ENCODE measurements at regions not wholly inside any gene's neighbourhood (a gene's known extent, or its start where the extent isn't known, plus 50 kb on each side); places are given as distances from the start of the nearest gene placed in this dataset.

DNA sequence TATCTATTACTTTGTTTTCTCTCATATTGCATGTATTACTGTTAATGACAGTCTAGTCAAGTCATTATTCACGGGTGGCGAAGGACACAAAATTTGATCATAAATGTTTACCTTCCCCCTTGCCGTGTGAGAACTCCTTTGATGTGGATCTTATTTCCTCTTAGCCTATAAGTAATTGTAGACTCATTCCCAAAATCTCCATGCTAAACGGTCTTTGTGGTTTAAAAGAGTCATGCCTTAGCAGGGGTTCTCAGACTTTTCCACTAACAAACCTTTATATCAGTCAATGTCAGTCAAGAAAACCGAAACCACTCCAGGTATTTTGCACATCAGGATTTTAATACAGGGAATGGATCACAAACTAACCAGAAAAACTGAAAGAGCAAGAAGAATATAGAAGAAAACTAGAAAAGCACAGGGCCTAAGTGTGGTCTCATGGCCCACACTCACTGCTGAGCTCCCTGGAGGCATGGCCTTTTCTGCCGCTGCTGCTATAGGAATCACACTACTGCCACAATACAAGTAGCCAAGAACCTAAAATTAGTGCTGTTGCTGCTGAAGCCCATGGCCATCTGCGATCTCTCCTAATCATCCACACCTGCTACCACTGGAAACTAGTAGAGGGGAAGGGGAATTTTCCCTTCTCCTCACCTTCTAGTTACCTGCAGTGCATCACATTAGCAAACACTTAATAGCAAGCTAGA, 186.0 kb upstream of the POU3F2 start:
- H3K27me3 Mint-ChIP-seq: no peaks in the 10 kb centered on the region
- no peak overlapping the region for H3K27ac Mint-ChIP-seq
- H3K4me1 Mint-ChIP-seq: no peaks in the 10 kb centered on the region
- no peak for DNase-seq
- H3K4me3 Mint-ChIP-seq: no peak overlapping the region
- H3K9me3 Mint-ChIP-seq: no peaks in the 10 kb centered on the region
- no peaks in the 10 kb centered on the region for H3K36me3 Mint-ChIP-seq (ENCODE audit: low read depth)
- intact Hi-C loops (cut with micrococcal nuclease): no loop called here

GRCh38 chr6:98650941-98651340, 183.4 kb upstream of the POU3F2 start:
- intact Hi-C loops (cut with micrococcal nuclease): no loop called here
- DNase-seq: no peak
- H3K27me3 Mint-ChIP-seq: no peaks in the 10 kb centered on the region
- H3K36me3 Mint-ChIP-seq (ENCODE audit: low read depth): no peaks in the 10 kb centered on the region
- no peak overlapping the region for H3K4me3 Mint-ChIP-seq
- no peaks in the 10 kb centered on the region for H3K4me1 Mint-ChIP-seq
- H3K27ac Mint-ChIP-seq: no peak overlapping the region
- no peaks in the 10 kb centered on the region for H3K9me3 Mint-ChIP-seq

DNA sequence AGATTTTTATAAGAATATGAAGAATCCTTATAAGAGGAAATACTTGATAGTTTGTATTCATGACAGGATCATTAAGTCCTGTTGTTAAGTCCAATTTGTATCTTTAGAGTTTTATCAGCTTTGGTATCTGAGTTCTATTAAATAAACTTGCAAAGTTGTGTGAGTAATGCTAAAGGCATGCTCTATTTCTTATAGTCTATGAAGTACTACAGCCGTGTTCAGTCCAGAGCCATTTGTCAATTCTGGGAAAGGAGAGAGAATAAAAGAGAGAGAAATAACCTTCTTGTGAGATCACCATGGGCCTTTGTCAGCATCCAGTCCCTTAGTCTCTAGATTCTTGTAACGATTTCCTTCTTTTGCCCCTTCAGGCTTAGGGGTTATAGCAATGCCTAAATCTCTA, 181.2 kb upstream of the POU3F2 start:
- H3K9me3 Mint-ChIP-seq: no peaks in the 10 kb centered on the region
- H3K27ac Mint-ChIP-seq: no peak overlapping the region
- no peak for DNase-seq
- intact Hi-C loops (cut with micrococcal nuclease): no loop called here
- H3K4me3 Mint-ChIP-seq: no peak overlapping the region
- H3K27me3 Mint-ChIP-seq: no peaks in the 10 kb centered on the region
- no peaks in the 10 kb centered on the region for H3K4me1 Mint-ChIP-seq
- no peaks in the 10 kb centered on the region for H3K36me3 Mint-ChIP-seq (ENCODE audit: low read depth)

DNA sequence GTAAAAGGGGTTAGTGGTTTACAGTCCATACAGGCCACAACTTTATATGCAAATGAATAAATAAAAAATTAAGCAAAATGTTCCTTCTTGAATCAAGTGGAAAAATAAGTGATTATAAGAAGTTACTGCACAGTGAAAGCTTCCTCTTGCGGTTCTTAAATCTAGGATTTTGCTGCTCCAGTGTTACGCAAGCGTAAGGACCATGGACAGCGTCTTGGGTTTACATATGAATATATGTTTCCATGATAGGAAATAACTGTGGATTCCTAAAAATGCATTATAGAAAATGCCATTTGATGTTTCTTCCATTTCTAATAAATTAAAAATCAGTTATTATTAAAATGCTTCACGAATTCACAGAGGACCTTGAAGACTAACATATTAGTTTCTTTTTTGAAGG, 176.6 kb upstream of the POU3F2 start:
- H3K4me1 Mint-ChIP-seq: no peaks in the 10 kb centered on the region

DNA sequence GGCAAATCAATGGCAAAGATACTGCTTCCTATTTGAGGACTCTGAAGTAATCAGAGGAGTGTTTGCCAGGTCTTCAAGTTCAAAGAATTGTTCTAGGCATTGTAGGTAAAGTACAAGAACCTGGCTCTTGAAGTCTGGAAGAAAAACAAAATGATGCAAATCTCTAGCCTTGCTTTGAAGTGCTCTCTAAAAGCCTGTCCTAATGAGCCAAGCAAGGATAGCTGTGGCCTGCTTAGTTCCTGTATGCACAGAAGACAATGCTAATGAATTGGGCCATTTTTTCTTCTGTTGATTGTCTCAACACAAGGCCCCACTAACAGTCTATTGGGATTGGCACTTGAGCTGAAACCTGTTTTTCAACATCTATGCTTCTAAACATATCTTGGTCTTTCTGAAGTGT, 165.0 kb upstream of the POU3F2 start:
- intact Hi-C loops (cut with micrococcal nuclease): no loop called here
- no peak for DNase-seq
- no peaks in the 10 kb centered on the region for H3K36me3 Mint-ChIP-seq (ENCODE audit: low read depth)
- no peak overlapping the region for H3K27ac Mint-ChIP-seq
- no peaks in the 10 kb centered on the region for H3K27me3 Mint-ChIP-seq
- no peaks in the 10 kb centered on the region for H3K9me3 Mint-ChIP-seq
- H3K4me1 Mint-ChIP-seq: no peaks in the 10 kb centered on the region
- H3K4me3 Mint-ChIP-seq: no peak overlapping the region

More for the DNA sequence above, 176.6 kb upstream of the POU3F2 start:
- Mint-ChIP-seq H3K4me3 (no peak overlapping the region), H3K27me3 (no peaks in the 10 kb centered on the region), H3K36me3 (ENCODE audit: low read depth) (no peaks in the 10 kb centered on the region), H3K27ac (no peak overlapping the region), H3K9me3 (no peaks in the 10 kb centered on the region)
- intact Hi-C loops (cut with micrococcal nuclease): no loop called here
- peak; percentile 69 for DNase-seq

- Mint-ChIP-seq H3K27ac (no peak overlapping the region), H3K36me3 (ENCODE audit: low read depth) (no peaks in the 10 kb centered on the region), H3K4me3 (no peak overlapping the region), H3K4me1 (no peaks in the 10 kb centered on the region), H3K27me3 (no peaks in the 10 kb centered on the region), H3K9me3 (no peaks in the 10 kb centered on the region)
- DNase-seq: no peak
- intact Hi-C loops (cut with micrococcal nuclease): no loop called here
These were observed 164.2 kb upstream of the POU3F2 start for GRCh38 chr6:98670045-98670746.

GRCh38 chr6:98672681-98673475, 161.5 kb upstream of the POU3F2 start:
- H3K27me3 Mint-ChIP-seq: peaks cover 1% of the 10 kb centered on the region
- H3K9me3 Mint-ChIP-seq: no peaks in the 10 kb centered on the region
- no peak overlapping the region for H3K27ac Mint-ChIP-seq
- intact Hi-C loops (cut with micrococcal nuclease): no loop called here
- no peak overlapping the region for H3K4me3 Mint-ChIP-seq
- DNase-seq: no peak
- H3K36me3 Mint-ChIP-seq (ENCODE audit: low read depth): no peaks in the 10 kb centered on the region
- H3K4me1 Mint-ChIP-seq: no peaks in the 10 kb centered on the region

DNA sequence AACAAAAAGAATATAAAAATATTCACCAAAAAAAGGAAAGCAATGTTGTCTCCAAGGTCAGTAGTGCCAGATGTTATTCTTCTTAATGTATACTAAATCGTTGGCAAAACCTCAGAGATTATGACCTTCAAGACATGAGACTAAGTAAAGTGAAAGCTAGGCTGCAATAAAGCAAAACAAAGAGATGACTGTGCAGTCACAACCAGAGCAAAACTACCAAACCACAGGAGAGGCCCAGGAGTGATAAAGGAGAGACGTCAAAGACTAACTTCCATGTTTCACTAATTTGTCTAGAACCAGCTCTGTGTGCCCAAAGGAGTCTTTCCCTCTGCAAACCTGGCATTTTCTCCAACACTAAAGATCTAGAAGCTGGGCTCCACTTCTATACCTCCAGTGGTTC, 155.9 kb upstream of the POU3F2 start:
- Mint-ChIP-seq H3K27me3 (peaks cover 1% of the 10 kb centered on the region), H3K36me3 (ENCODE audit: low read depth) (no peaks in the 10 kb centered on the region), H3K4me3 (no peak overlapping the region), H3K4me1 (no peaks in the 10 kb centered on the region), H3K27ac (no peak overlapping the region), H3K9me3 (no peaks in the 10 kb centered on the region)
- intact Hi-C loops (cut with micrococcal nuclease): no loop called here
- no peak for DNase-seq

GRCh38 chr6:98686008-98686601, 148.3 kb upstream of the POU3F2 start:
- H3K36me3 Mint-ChIP-seq (ENCODE audit: low read depth): no peaks in the 10 kb centered on the region
- H3K9me3 Mint-ChIP-seq: no peaks in the 10 kb centered on the region
- H3K27ac Mint-ChIP-seq: no peak overlapping the region
- no peak for DNase-seq
- H3K4me3 Mint-ChIP-seq: no peak overlapping the region
- intact Hi-C loops (cut with micrococcal nuclease): no loop called here
- no peaks in the 10 kb centered on the region for H3K27me3 Mint-ChIP-seq
- H3K4me1 Mint-ChIP-seq: no peaks in the 10 kb centered on the region

- H3K9me3 Mint-ChIP-seq: no peaks in the 10 kb centered on the region
- H3K36me3 Mint-ChIP-seq (ENCODE audit: low read depth): no peaks in the 10 kb centered on the region
- H3K4me3 Mint-ChIP-seq: no peak overlapping the region
- H3K27ac Mint-ChIP-seq: no peak overlapping the region
- no peak for DNase-seq
- no peaks in the 10 kb centered on the region for H3K27me3 Mint-ChIP-seq
- no peaks in the 10 kb centered on the region for H3K4me1 Mint-ChIP-seq
- intact Hi-C loops (cut with micrococcal nuclease): no loop called here
These were observed 146.6 kb upstream of the POU3F2 start for GRCh38 chr6:98687752-98688151.

GRCh38 chr6:98695091-98695801, 139.1 kb upstream of the POU3F2 start:
- Mint-ChIP-seq H3K4me3 (no peak overlapping the region), H3K4me1 (no peaks in the 10 kb centered on the region), H3K9me3 (no peaks in the 10 kb centered on the region), H3K27me3 (no peaks in the 10 kb centered on the region), H3K27ac (no peak overlapping the region), H3K36me3 (ENCODE audit: low read depth) (no peaks in the 10 kb centered on the region)
- intact Hi-C loops (cut with micrococcal nuclease): no loop called here
- no peak for DNase-seq

GRCh38 chr6:98711380-98711779, 123.0 kb upstream of the POU3F2 start:
- H3K36me3 Mint-ChIP-seq (ENCODE audit: low read depth): no peaks in the 10 kb centered on the region

GRCh38 chr6:98716341-98716740, 118.0 kb upstream of the POU3F2 start:
- DNase-seq: no peak
- intact Hi-C loops (cut with micrococcal nuclease): no loop called here
- Mint-ChIP-seq H3K36me3 (ENCODE audit: low read depth) (no peaks in the 10 kb centered on the region), H3K4me1 (no peaks in the 10 kb centered on the region), H3K9me3 (no peaks in the 10 kb centered on the region), H3K27ac (no peak overlapping the region), H3K4me3 (no peak overlapping the region), H3K27me3 (peaks cover 11% of the 10 kb centered on the region)

More at GRCh38 chr6:98711380-98711779, 123.0 kb upstream of the POU3F2 start:
- Mint-ChIP-seq H3K4me3 (no peak overlapping the region), H3K27me3 (peaks cover 6% of the 10 kb centered on the region), H3K4me1 (no peaks in the 10 kb centered on the region), H3K27ac (no peak overlapping the region), H3K9me3 (no peaks in the 10 kb centered on the region)
- intact Hi-C loops (cut with micrococcal nuclease): no loop called here
- no peak for DNase-seq
